Thoracic aorta (tissue), 2 donors: ENCODE measurements at regions not wholly inside any gene's neighbourhood (a gene's known extent, or its start where the extent isn't known, plus 50 kb on each side); places are given as distances from the start of the nearest gene placed in this dataset.

Source experiments
- ATAC-seq: fragments of 150-250 bp; one replicate; pipeline ENCODE4 v1.8.0; 2017; ENCODE audit warnings: low read depth; ENCODE audit not compliant: insufficient number of reproducible peaks, low FRiP score
- DNase-seq: peaks from one replicate; pipeline ENCODE4 v3.0.0-alpha.2; 2020; ENCODE audit warnings: low spot score
- H3K27ac ChIP-seq, 2 donors: fragments of 200-600 bp; sonication (generic); 1 replicate in 1 of 2; 2 replicates in 1 of 2; pipeline ENCODE4 v1.5.1; 2016; ENCODE audit warnings: mild to moderate bottlenecking in 2 of 2, moderate library complexity in 2 of 2
- H3K27me3 ChIP-seq: fragments of 200-600 bp; sonication (generic); replicated peaks from 2 replicates; pipeline ENCODE4 v1.6.0; 2016; ENCODE audit warnings: mild to moderate bottlenecking; ENCODE audit not compliant: insufficient read depth
- H3K36me3 ChIP-seq: fragments of 200-600 bp; sonication (generic); one replicate; pipeline ENCODE4 v1.5.1; 2016
- H3K4me1 ChIP-seq, 2 donors: fragments of 200-600 bp; sonication (generic); 1 replicate in 1 of 2; 2 replicates in 1 of 2; pipeline versions ENCODE4 v1.5.1 to v1.6.0; 2016; ENCODE audit warnings: low read depth in 2 of 2, mild to moderate bottlenecking in 1 of 2; ENCODE audit not compliant: control insufficient read depth in 1 of 2
- H3K4me3 ChIP-seq: fragments of 200-600 bp; sonication (generic); 2 replicates; pipeline ENCODE4 v1.5.1; 2016; ENCODE audit warnings: mild to moderate bottlenecking
- H3K9me3 ChIP-seq: fragments of 200-600 bp; sonication (generic); 2 replicates; pipeline ENCODE4 v1.5.1; 2016
- TF ChIP-seq, protein P1 (sequence below): fragments of 200-600 bp; sonication (generic); IDR thresholded peaks from one replicate; pipeline ENCODE4 v1.5.1; 2019; ENCODE audit warnings: antibody characterized with exemption

DNA sequence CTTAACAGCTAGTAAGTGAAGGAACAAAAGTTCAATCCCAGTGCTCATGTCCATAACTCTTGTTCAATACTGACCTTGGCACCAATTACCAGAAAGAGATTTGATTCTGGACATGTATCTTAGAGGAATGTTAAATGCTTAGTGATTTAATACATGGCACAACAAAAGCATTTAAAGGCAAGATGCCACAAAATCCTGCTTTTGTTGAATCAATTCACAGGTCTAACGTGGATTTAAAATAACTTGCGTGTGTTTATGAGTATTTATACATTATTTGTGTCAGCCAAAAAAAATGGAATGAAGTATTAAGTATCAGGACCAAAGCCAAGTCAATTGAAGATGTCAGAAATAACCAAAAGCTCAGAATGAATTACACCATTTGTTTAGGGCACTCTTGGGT is 85.4 kb upstream of the GIMD1 start:
- no peak for ATAC-seq
- H3K36me3 ChIP-seq = no peaks in the 10 kb centered on the region
- no peak overlapping the region for H3K27ac ChIP-seq
- H3K9me3 ChIP-seq = no peaks in the 10 kb centered on the region
- peaks cover 4 to 5% of the 10 kb centered on the region in 2 donors for H3K4me1 ChIP-seq
- DNase-seq = no peak
- TF ChIP-seq, protein P1, sequence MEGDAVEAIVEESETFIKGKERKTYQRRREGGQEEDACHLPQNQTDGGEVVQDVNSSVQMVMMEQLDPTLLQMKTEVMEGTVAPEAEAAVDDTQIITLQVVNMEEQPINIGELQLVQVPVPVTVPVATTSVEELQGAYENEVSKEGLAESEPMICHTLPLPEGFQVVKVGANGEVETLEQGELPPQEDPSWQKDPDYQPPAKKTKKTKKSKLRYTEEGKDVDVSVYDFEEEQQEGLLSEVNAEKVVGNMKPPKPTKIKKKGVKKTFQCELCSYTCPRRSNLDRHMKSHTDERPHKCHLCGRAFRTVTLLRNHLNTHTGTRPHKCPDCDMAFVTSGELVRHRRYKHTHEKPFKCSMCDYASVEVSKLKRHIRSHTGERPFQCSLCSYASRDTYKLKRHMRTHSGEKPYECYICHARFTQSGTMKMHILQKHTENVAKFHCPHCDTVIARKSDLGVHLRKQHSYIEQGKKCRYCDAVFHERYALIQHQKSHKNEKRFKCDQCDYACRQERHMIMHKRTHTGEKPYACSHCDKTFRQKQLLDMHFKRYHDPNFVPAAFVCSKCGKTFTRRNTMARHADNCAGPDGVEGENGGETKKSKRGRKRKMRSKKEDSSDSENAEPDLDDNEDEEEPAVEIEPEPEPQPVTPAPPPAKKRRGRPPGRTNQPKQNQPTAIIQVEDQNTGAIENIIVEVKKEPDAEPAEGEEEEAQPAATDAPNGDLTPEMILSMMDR = no peak
- no peaks in the 10 kb centered on the region for H3K27me3 ChIP-seq
- H3K4me3 ChIP-seq = no peak overlapping the region

DNA sequence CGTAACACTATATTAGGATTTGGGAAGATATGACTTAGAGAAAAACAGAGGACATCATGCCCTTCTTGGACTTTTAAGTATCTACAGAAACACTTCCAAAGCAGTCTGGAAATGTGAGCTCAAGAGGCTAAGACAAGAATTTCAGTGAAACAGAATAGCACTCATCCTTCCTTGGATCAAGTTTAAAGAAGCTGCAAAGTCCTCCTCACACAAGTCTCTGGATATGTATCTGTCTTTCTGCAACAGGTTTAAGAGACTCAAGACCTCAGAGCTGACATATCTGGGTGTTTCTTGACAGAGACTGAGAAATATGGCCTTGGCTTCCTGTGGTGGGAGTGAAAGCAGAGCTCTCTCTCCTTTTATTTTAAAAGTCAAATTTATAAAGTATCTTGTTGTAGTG is 82.5 kb upstream of the GIMD1 start:
- ATAC-seq = no peak
- no peaks in the 10 kb centered on the region for H3K36me3 ChIP-seq
- DNase-seq = no peak
- H3K9me3 ChIP-seq = no peaks in the 10 kb centered on the region
- H3K27me3 ChIP-seq = no peaks in the 10 kb centered on the region
- peaks cover 4 to 5% of the 10 kb centered on the region in 2 donors for H3K4me1 ChIP-seq
- H3K4me3 ChIP-seq = no peak overlapping the region
- TF ChIP-seq, protein P1 = no peak
- no peak overlapping the region for H3K27ac ChIP-seq

DNA sequence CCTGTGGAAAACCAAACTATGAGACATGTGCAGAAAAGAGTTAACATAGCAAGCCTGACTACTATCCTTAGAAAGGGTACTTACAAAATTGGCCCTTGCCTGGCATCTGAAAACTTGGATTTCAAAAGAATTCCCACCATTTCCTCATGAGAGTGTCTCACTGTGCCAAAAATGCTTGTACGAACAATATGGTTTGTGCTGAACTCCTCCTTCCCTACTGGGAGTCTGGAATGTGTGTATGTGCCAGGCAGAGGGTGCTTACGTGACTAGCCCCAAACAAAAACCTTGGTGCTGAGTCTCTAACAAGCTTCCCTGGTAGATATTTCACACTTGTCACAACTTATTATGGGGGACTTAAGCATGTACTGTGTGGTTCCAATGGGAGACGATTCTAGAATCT is 81.7 kb upstream of the GIMD1 start:
- no peaks in the 10 kb centered on the region for H3K27me3 ChIP-seq
- no peaks in the 10 kb centered on the region for H3K36me3 ChIP-seq
- TF ChIP-seq, protein P1 = no peak
- DNase-seq (no peak), ATAC-seq (no peak)
- H3K4me3 ChIP-seq = no peak overlapping the region
- H3K4me1 ChIP-seq = peaks cover 4 to 5% of the 10 kb centered on the region in 2 donors
- no peak overlapping the region for H3K27ac ChIP-seq
- H3K9me3 ChIP-seq = no peaks in the 10 kb centered on the region

DNA sequence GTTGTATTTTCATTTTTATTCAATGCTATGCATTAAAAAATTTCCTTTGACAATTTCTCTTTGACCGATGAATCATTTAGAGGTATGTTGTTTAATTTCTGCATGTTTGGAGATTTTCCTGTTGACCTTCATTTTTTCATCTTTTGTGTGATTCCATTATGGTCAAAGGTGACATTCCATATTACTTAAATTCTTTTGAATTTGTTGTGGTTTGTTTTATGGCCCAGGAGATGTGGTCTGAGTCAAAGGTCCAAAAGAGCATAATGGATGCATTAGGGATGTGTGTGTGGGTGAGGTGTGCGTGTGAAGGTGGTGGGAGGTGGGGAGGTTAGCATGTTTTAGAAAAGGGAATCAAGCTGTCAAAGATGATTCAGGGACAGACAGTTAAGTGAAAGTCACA is 76.0 kb upstream of the GIMD1 start:
- TF ChIP-seq, protein P1 = no peak
- no peaks in the 10 kb centered on the region for H3K36me3 ChIP-seq
- no peaks in the 10 kb centered on the region for H3K27me3 ChIP-seq

DNA sequence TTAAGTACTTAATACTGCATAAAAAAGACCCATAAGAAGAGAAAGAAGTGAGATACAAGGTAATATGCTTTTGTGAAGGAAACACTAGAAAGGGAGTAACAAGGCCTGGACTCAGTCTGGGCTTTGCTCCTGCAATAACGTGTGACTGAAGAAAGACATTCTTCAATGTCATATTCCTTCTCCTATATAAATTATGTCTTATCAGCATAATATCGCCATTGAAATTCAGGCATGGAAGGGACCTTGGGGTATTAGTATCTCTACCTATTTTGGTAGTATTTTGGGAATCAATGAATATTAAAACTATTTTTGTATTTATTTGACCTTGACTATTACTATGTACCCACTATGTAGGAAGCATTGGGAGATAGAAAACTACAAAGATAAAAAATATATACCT is 62.2 kb upstream of the GIMD1 start:
- no peak overlapping the region for H3K27ac ChIP-seq
- no peak for ATAC-seq

More for the DNA sequence above, 76.0 kb upstream of the GIMD1 start:
- Histone ChIP-seq H3K27ac (no peak overlapping the region), H3K4me3 (no peak overlapping the region), H3K4me1 (peaks cover under 1 to 5% of the 10 kb centered on the region in 2 donors), H3K9me3 (no peaks in the 10 kb centered on the region)
- ATAC-seq (no peak), DNase-seq (no peak)

More for the DNA sequence above, 62.2 kb upstream of the GIMD1 start:
- TF ChIP-seq, protein P1 = no peak
- no peak overlapping the region for H3K4me3 ChIP-seq
- H3K4me1 ChIP-seq = no peaks in the 10 kb centered on the region
- no peaks in the 10 kb centered on the region for H3K27me3 ChIP-seq
- no peaks in the 10 kb centered on the region for H3K9me3 ChIP-seq
- no peak for DNase-seq
- H3K36me3 ChIP-seq = no peaks in the 10 kb centered on the region
